H1 (cell line): ENCODE measurements at regions not wholly inside any gene's neighbourhood (a gene's known extent, or its start where the extent isn't known, plus 50 kb on each side); places are given as distances from the start of the nearest gene placed in this dataset.

ENCODE experiments used
- CTCF ChIA-PET: fragments of 300-600 bp; sonication (Branson Sonifier 250); formaldehyde crosslinking; loops from one replicate; lab custom pipeline; 2021; ENCODE audit not compliant: partially characterized antibody; lab: Charles Lee
- POLR2A ChIA-PET: fragments of 300-600 bp; sonication (Branson Sonifier 250); formaldehyde crosslinking; loops from one replicate; lab custom pipeline; 2021; ENCODE audit warnings: inconsistent platforms; ENCODE audit not compliant: partially characterized antibody; lab: Charles Lee
- DNase-seq, 2 experiments: peaks; one replicate each; pipeline versions ENCODE4 v3.0.0 to v3.0.0-alpha.2; 2010 to 2022; ENCODE audit warnings: low spot score in 2 of 2, low read depth in 1 of 2, mixed read lengths in 1 of 2
- FAIRE-seq: peaks from 2 replicates; lab custom pipeline; 2011; peaks lifted over from hg19 to GRCh38; lab: Jason Lieb, UNC
- H2AFZ ChIP-seq: 2 replicates; pipeline ENCODE4 v1.8.1; 2012; ENCODE audit warnings: low read length, inconsistent platforms
- H2AK5ac ChIP-seq: 2 replicates; pipeline ENCODE4 v1.6.1; 2013; ENCODE audit warnings: low read depth, low read length
- H2BK120ac ChIP-seq: replicated peaks from 2 replicates; pipeline ENCODE3; 2013; ENCODE audit warnings: low read depth, low read length, inconsistent platforms
- H2BK12ac ChIP-seq: 2 replicates; pipeline ENCODE4 v1.6.1; 2013; ENCODE audit warnings: low read depth, low read length
- H2BK15ac ChIP-seq: 2 replicates; pipeline ENCODE4 v1.6.1; 2013; ENCODE audit warnings: low read length
- H2BK20ac ChIP-seq: 2 replicates; pipeline ENCODE4 v1.6.1; 2013; ENCODE audit warnings: low read length
- H2BK5ac ChIP-seq: 2 replicates; pipeline ENCODE4 v1.6.1; 2013; ENCODE audit warnings: low read depth, low read length
- H3K14ac ChIP-seq: 2 replicates; pipeline ENCODE4 v1.6.1; 2013; ENCODE audit warnings: inconsistent platforms; ENCODE audit not compliant: insufficient read length
- H3K18ac ChIP-seq: 2 replicates; pipeline ENCODE4 v1.6.1; 2013; ENCODE audit warnings: low read length; ENCODE audit errors: extremely low read depth
- H3K23ac ChIP-seq: 2 replicates; pipeline ENCODE4 v1.6.1; 2013; ENCODE audit warnings: inconsistent platforms; ENCODE audit not compliant: insufficient read length
- H3K23me2 ChIP-seq: 2 replicates; pipeline ENCODE4 v1.6.1; 2013; ENCODE audit warnings: low read depth, low read length
- H3K27ac ChIP-seq: 2 replicates; pipeline ENCODE4 v1.6.1; 2011; ENCODE audit warnings: low read depth, low read length, inconsistent platforms
- H3K27me3 ChIP-seq, 4 experiments: replicated peaks in 1 of 4; 1 replicate in 1 of 4; 2 replicates in 3 of 4; pipeline versions ENCODE4 v1.6.1 to v1.8.1; 2011 to 2013; ENCODE audit warnings: low read length in 3 of 4, mild to moderate bottlenecking in 3 of 4, inconsistent platforms in 2 of 4, mixed read lengths in 2 of 4, moderate library complexity in 1 of 4; ENCODE audit not compliant: control insufficient read depth in 3 of 4, insufficient read depth in 3 of 4; ENCODE audit errors: extremely low read depth in 1 of 4
- H3K36me3 ChIP-seq, 4 experiments: 2 replicates each; pipeline versions ENCODE4 v1.6.1 to v1.8.1; 2011 to 2013; ENCODE audit warnings: mild to moderate bottlenecking in 4 of 4, low read length in 3 of 4, moderate library complexity in 2 of 4, control low read depth in 1 of 4, inconsistent platforms in 1 of 4; ENCODE audit not compliant: insufficient read depth in 4 of 4, control insufficient read depth in 2 of 4
- H3K4ac ChIP-seq: replicated peaks from 2 replicates; pipeline ENCODE3; 2013; ENCODE audit warnings: low read length, low read depth, mixed read lengths, inconsistent platforms; ENCODE audit not compliant: insufficient read length
- H3K4me1 ChIP-seq, 4 experiments: replicated peaks in 1 of 4; 1 replicate in 1 of 4; 2 replicates in 3 of 4; pipeline versions ENCODE4 v1.6.1 to v1.8.1; 2011 to 2013; ENCODE audit warnings: low read length in 3 of 4, inconsistent platforms in 2 of 4, mixed read lengths in 1 of 4; ENCODE audit not compliant: insufficient read depth in 4 of 4, control insufficient read depth in 3 of 4
- H3K4me2 ChIP-seq, 2 experiments: 2 replicates each; pipeline versions ENCODE4 v1.6.1 to v1.8.1; 2011 to 2013; ENCODE audit warnings: low read depth in 2 of 2, low read length in 2 of 2, control low read depth in 1 of 2, inconsistent platforms in 1 of 2, mild to moderate bottlenecking in 1 of 2; ENCODE audit not compliant: insufficient read depth in 1 of 2
- H3K4me3 ChIP-seq, 4 experiments: fragments of 200-600, 300-600 bp in 1 of 4; sonication (generic), shearing (Covaris generic), sonication (Bioruptor Twin) in 1 of 4; 2 replicates each; pipeline versions ENCODE4 v1.5.1 to v1.8.1; 2011 to 2016; ENCODE audit warnings: low read length in 4 of 4, low read depth in 3 of 4, control low read depth in 2 of 4, inconsistent platforms in 2 of 4, mild to moderate bottlenecking in 2 of 4, mixed read lengths in 1 of 4, moderate library complexity in 1 of 4; ENCODE audit not compliant: insufficient read depth in 2 of 4; ENCODE audit errors: extremely low read depth in 1 of 4
- H3K56ac ChIP-seq: replicated peaks from 2 replicates; pipeline ENCODE3; 2013; ENCODE audit warnings: low read depth, mild to moderate bottlenecking, mixed read lengths, low read length, inconsistent platforms; ENCODE audit not compliant: insufficient read length
- H3K79me1 ChIP-seq: 2 replicates; pipeline ENCODE4 v1.6.1; 2013; ENCODE audit warnings: low read depth, low read length, control low read depth
- H3K79me2 ChIP-seq, 2 experiments: 2 replicates each; pipeline versions ENCODE4 v1.6.1 to v1.8.1; 2012 to 2013; ENCODE audit warnings: low read length in 2 of 2, mild to moderate bottlenecking in 2 of 2, inconsistent platforms in 1 of 2; ENCODE audit not compliant: insufficient read depth in 2 of 2, control insufficient read depth in 1 of 2
- H3K9ac ChIP-seq, 4 experiments: replicated peaks in 1 of 4; 1 replicate in 1 of 4; 2 replicates in 3 of 4; pipeline versions ENCODE4 v1.6.1 to v1.8.1; 2011 to 2013; ENCODE audit warnings: low read depth in 3 of 4, low read length in 3 of 4, control low read depth in 2 of 4, mild to moderate bottlenecking in 2 of 4, moderate library complexity in 2 of 4, inconsistent platforms in 1 of 4; ENCODE audit errors: extremely low read depth in 1 of 4
- H3K9me3 ChIP-seq, 2 experiments: 2 replicates each; pipeline versions ENCODE4 v1.6.1 to v1.8.1; 2012 to 2013; ENCODE audit warnings: mild to moderate bottlenecking in 2 of 2, moderate library complexity in 2 of 2, control low read depth in 1 of 2, inconsistent platforms in 1 of 2, low read depth in 1 of 2, low read length in 1 of 2, mixed read lengths in 1 of 2; ENCODE audit not compliant: insufficient read depth in 2 of 2
- H4K20me1 ChIP-seq, 2 experiments: replicated peaks in 1 of 2; 2 replicates each; pipeline versions ENCODE3 to v1.8.1; 2011 to 2013; ENCODE audit warnings: inconsistent platforms in 2 of 2, low read length in 2 of 2, mild to moderate bottlenecking in 1 of 2; ENCODE audit not compliant: insufficient read depth in 2 of 2, control insufficient read depth in 1 of 2
- H4K5ac ChIP-seq: 2 replicates; pipeline ENCODE4 v1.6.1; 2013; ENCODE audit warnings: low read length, low read depth, mixed read lengths, inconsistent platforms; ENCODE audit not compliant: insufficient read length
- H4K8ac ChIP-seq: 2 replicates; pipeline ENCODE4 v1.8.0; 2013; ENCODE audit warnings: mild to moderate bottlenecking, moderate library complexity, low read length, inconsistent platforms; ENCODE audit not compliant: insufficient read depth; ENCODE audit errors: extremely low read depth
- H4K91ac ChIP-seq: replicated peaks from 2 replicates; pipeline ENCODE3; 2013; ENCODE audit warnings: low read length, mixed read lengths, inconsistent platforms; ENCODE audit not compliant: insufficient read length
- CEBPB ChIP-seq: IDR thresholded peaks from 2 replicates; pipeline ENCODE4 v1.6.1; 2012; ENCODE audit warnings: low read depth, low read length
- GTF2F1 ChIP-seq: IDR thresholded peaks from 2 replicates; pipeline ENCODE4 v1.6.1; 2012; ENCODE audit warnings: low read depth, low read length, improper control_type of control experiment, borderline replicate concordance
- HDAC2 ChIP-seq, 2 experiments: fragments of 300-600 bp in 1 of 2; sonication (generic) in 1 of 2; IDR thresholded peaks; 2 replicates each; pipeline ENCODE4 v1.6.1; 2011 to 2012; ENCODE audit warnings: low read depth in 2 of 2, low read length in 2 of 2, mild to moderate bottlenecking in 2 of 2, moderate library complexity in 2 of 2, borderline replicate concordance in 1 of 2, inconsistent platforms in 1 of 2
- RAD21 ChIP-seq, 2 experiments: IDR thresholded peaks in 1 of 2; conservative IDR thresholded peaks in 1 of 2; 2 replicates each; pipeline ENCODE4 v1.6.1; 2011; ENCODE audit warnings: low read depth in 2 of 2, low read length in 2 of 2, improper control_type of control experiment in 1 of 2, inconsistent platforms in 1 of 2, mild to moderate bottlenecking in 1 of 2, moderate library complexity in 1 of 2
- SAP30 ChIP-seq: fragments of 300-600 bp; sonication (generic); IDR thresholded peaks from 2 replicates; pipeline ENCODE4 v1.7.1; 2012; ENCODE audit warnings: low read length, moderate library complexity, mild to moderate bottlenecking, inconsistent platforms; ENCODE audit not compliant: insufficient read depth, insufficient replicate concordance
- WGBS, 2 experiments: shearing (Covaris generic) in 1 of 2; methylation state at CpG; one replicate each; pipeline versions ENCODE4 v1.1.6 to v1.1.7; 2013 to 2015; ENCODE audit warnings: low lambda C conversion rate in 2 of 2, mixed read lengths in 2 of 2, inconsistent platforms in 1 of 2, low coverage in 1 of 2, missing lambda C conversion rate in 1 of 2; ENCODE audit not compliant: insufficient replicate concordance in 2 of 2, insufficient coverage in 1 of 2, insufficient read length in 1 of 2; ENCODE audit errors: extremely low coverage in 1 of 2, missing lambda C conversion rate in 1 of 2; 5-methylcytosine and 5-hydroxymethylcytosine counted together
- TF ChIP-seq, protein P1 (sequence below), 3 experiments: IDR thresholded peaks; 1 replicate in 2 of 3; 2 replicates in 1 of 3; pipeline versions ENCODE4 v1.5.1 to v1.6.1; 2011; ENCODE audit warnings: low read length in 3 of 3, mild to moderate bottlenecking in 3 of 3, inconsistent platforms in 2 of 3, low read depth in 1 of 3, moderate library complexity in 1 of 3; ENCODE audit not compliant: insufficient read depth in 1 of 3; ENCODE audit errors: control extremely low read depth in 1 of 3

DNA sequence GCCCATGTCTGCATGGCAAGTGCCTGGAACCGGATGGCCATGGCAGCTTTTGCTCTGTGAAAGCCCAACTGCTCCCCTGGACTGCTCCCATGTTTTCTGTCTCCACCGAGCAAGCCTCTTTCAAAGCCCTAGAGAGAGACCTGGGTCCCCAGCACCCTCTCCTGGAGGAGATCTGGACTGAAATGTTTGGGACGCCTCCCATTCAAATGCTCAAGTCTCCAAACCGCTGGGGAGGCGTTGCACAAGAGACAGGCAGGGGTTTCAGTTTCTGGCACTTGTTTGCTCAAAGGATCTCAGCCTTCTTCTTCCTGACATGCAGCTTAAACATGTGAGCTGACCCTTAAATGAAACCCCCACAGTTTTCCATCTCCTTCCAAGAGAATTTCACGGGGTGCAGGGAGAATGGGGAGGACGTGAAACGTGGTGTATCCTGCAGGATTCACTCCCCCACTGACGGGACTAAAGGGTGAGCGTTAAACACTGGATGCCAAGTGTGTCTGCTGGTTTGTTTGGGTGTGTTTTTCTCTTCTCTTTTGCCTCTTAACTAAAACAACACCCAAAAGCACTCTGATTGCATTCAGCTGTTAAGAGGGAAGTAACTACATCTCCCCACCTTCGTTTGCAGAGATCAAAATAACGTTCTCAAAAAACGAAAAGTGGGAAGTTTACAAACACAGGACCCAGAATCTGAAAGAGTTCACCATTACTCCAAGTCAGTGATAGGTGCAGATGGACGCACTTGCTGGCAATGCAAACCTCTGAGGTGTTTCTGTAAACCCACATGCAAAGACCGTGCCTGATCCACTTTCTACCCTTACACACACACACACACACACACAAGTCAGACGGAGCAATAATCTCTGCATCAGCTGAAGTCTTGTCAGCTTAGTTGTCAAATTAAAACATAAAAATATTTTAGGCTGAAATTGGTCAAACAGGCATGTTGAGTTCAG, 256.9 kb downstream of the C16orf95 start:
- no peak overlapping the region for H3K18ac ChIP-seq
- no peak overlapping the region for H4K91ac ChIP-seq
- no peak for FAIRE-seq
- no peaks in the 10 kb centered on the region for H3K79me2 ChIP-seq
- 0 out of 7 replicates have a peak overlapping the region, but pooled peaks of 1 of the 4 experiments have one; percentile 13 for H3K9ac ChIP-seq
- POLR2A ChIA-PET, result no interaction called here
- H3K4me1 ChIP-seq, result no peaks in the 10 kb centered on the region
- no peaks in the 10 kb centered on the region for H4K20me1 ChIP-seq
- WGBS, 2 experiments, result 84% methylated on average over 16 of the region's 16 CpGs; no CpG with 5 or more reads in 1 of the 2 experiments
- no peak overlapping the region for H4K5ac ChIP-seq
- TF ChIP-seq RAD21 (IDR thresholded peaks at IDR 0.05 in 1 of 2, conservative IDR thresholded peaks at IDR 0.05 in 1 of 2; ENCODE audit: low read depth in 2 of 2, low read length in 2 of 2) (peak; percentile 53 to 68), GTF2F1 (no peak), SAP30 (no peak), CEBPB (0 out of 2 replicates have a peak, but pooled peaks have one; percentile 17), HDAC2 (IDR thresholded peaks at IDR 0.05; ENCODE audit: borderline replicate concordance in 1 of 2, low read depth in 2 of 2, low read length in 2 of 2) (no peak)
- TF ChIP-seq, protein P1, sequence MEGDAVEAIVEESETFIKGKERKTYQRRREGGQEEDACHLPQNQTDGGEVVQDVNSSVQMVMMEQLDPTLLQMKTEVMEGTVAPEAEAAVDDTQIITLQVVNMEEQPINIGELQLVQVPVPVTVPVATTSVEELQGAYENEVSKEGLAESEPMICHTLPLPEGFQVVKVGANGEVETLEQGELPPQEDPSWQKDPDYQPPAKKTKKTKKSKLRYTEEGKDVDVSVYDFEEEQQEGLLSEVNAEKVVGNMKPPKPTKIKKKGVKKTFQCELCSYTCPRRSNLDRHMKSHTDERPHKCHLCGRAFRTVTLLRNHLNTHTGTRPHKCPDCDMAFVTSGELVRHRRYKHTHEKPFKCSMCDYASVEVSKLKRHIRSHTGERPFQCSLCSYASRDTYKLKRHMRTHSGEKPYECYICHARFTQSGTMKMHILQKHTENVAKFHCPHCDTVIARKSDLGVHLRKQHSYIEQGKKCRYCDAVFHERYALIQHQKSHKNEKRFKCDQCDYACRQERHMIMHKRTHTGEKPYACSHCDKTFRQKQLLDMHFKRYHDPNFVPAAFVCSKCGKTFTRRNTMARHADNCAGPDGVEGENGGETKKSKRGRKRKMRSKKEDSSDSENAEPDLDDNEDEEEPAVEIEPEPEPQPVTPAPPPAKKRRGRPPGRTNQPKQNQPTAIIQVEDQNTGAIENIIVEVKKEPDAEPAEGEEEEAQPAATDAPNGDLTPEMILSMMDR (IDR thresholded peaks at IDR 0.05; ENCODE audit: control extremely low read depth in 1 of 3, insufficient read depth in 1 of 3, low read depth in 1 of 3, low read length in 3 of 3), result peak in 2 of 3 experiments; percentile 28 to 39; a peak in 2 of 4 replicates
- TF ChIP-seq, all 59 proteins: peak for 3
- Histone ChIP-seq H3K23ac (no peak overlapping the region), H3K4me2 (no peak overlapping the region), H3K27me3 (no peaks in the 10 kb centered on the region), H2AK5ac (no peak overlapping the region), H2BK20ac (no peak overlapping the region), H3K36me3 (no peaks in the 10 kb centered on the region), H3K14ac (no peak overlapping the region), H2BK5ac (no peak overlapping the region), H2AFZ (0 out of 2 replicates have a peak overlapping the region, but pooled peaks have one; percentile 60), H3K23me2 (no peaks in the 10 kb centered on the region; the same call in 1 of the 2 replicates), H3K27ac (no peak overlapping the region), H2BK12ac (0 out of 2 replicates have a peak overlapping the region, but pooled peaks have one; percentile 39), H3K79me1 (no peaks in the 10 kb centered on the region), H3K56ac (no peak overlapping the region), H3K4me3 (no peak overlapping the region), H3K4ac (no peak overlapping the region), H2BK15ac (peak overlapping the region; percentile 81; the same call in 1 of the 2 replicates), H3K9me3 (no peaks in the 10 kb centered on the region), H4K8ac (no peak overlapping the region), H2BK120ac (no peak overlapping the region)
- CTCF ChIA-PET, result interaction anchor here (0.6 to 5.5 kb wide), 19 partner anchors 8 to 1034 kb away, joined by 3 to 52 read pairs (median 3); partner anchors contain the start of gene FOXC2
- DNase-seq, result no peak
